Osteocyte (in vitro differentiated cells): ENCODE measurements at regions not wholly inside any gene's neighbourhood (a gene's known extent, or its start where the extent isn't known, plus 50 kb on each side); places are given as distances from the start of the nearest gene placed in this dataset.

Experiments
- DNase-seq: peaks from one replicate; pipeline ENCODE4 v3.0.0; 2021; ENCODE audit warnings: mixed read lengths; ENCODE audit not compliant: unreplicated experiment; ENCODE audit errors: extremely low spot score
- H3K27ac Mint-ChIP-seq: one replicate; pipeline ENCODE4 v1.8.0; 2021; ENCODE audit warnings: mild to moderate bottlenecking, mixed read lengths; ENCODE audit not compliant: unreplicated experiment
- H3K27me3 Mint-ChIP-seq: one replicate; pipeline ENCODE4 v1.8.0; 2021; ENCODE audit warnings: mixed read lengths; ENCODE audit not compliant: unreplicated experiment
- H3K36me3 Mint-ChIP-seq: one replicate; pipeline ENCODE4 v1.8.0; 2021; ENCODE audit warnings: mixed read lengths; ENCODE audit not compliant: unreplicated experiment
- H3K4me1 Mint-ChIP-seq: one replicate; pipeline ENCODE4 v1.8.0; 2021; ENCODE audit warnings: mixed read lengths; ENCODE audit not compliant: unreplicated experiment
- H3K4me3 Mint-ChIP-seq: one replicate; pipeline ENCODE4 v1.8.0; 2021; ENCODE audit warnings: mild to moderate bottlenecking, moderate library complexity, mixed read lengths; ENCODE audit not compliant: unreplicated experiment
- H3K9me3 Mint-ChIP-seq: one replicate; pipeline ENCODE4 v1.8.0; 2021; ENCODE audit warnings: mixed read lengths; ENCODE audit not compliant: unreplicated experiment
- CTCF ChIP-seq: fragments of 200-600 bp; sonication (generic); IDR thresholded peaks from 2 replicates; pipeline ENCODE4 v1.5.0; 2021; ENCODE audit warnings: antibody characterized with exemption, mild to moderate bottlenecking, moderate library complexity

- H3K4me3 Mint-ChIP-seq: no peak overlapping the region
These were observed 181.7 kb downstream of the PTEN start for GRCh38 chr10:88045096-88045495.

GRCh38 chr10:88045656-88046415 lies 182.4 kb downstream of the PTEN start:
- Mint-ChIP-seq H3K4me1 (peaks cover 9% of the 10 kb centered on the region), H3K27ac (no peak overlapping the region)
- DNase-seq: no peak

More at GRCh38 chr10:88045096-88045495, 181.7 kb downstream of the PTEN start:
- Mint-ChIP-seq H3K36me3 (no peaks in the 10 kb centered on the region), H3K27me3 (no peaks in the 10 kb centered on the region), H3K9me3 (no peaks in the 10 kb centered on the region), H3K27ac (no peak overlapping the region), H3K4me1 (peaks cover 9% of the 10 kb centered on the region)
- TF ChIP-seq CTCF: no peak
- no peak for DNase-seq

GRCh38 chr10:88047579-88047978 lies 184.2 kb downstream of the PTEN start:
- Mint-ChIP-seq H3K4me3 (no peak overlapping the region), H3K27me3 (no peaks in the 10 kb centered on the region), H3K27ac (no peak overlapping the region), H3K36me3 (no peaks in the 10 kb centered on the region), H3K4me1 (peaks cover 5% of the 10 kb centered on the region), H3K9me3 (no peaks in the 10 kb centered on the region)
- TF ChIP-seq CTCF: no peak
- no peak for DNase-seq

More at GRCh38 chr10:88045656-88046415, 182.4 kb downstream of the PTEN start:
- Mint-ChIP-seq H3K27me3 (no peaks in the 10 kb centered on the region), H3K4me3 (no peak overlapping the region), H3K9me3 (no peaks in the 10 kb centered on the region), H3K36me3 (no peaks in the 10 kb centered on the region)
- no peak for TF ChIP-seq CTCF

GRCh38 chr10:88048312-88048711 lies 184.9 kb downstream of the PTEN start:
- Mint-ChIP-seq H3K27ac (no peak overlapping the region), H3K27me3 (no peaks in the 10 kb centered on the region), H3K9me3 (no peaks in the 10 kb centered on the region), H3K36me3 (no peaks in the 10 kb centered on the region), H3K4me3 (no peak overlapping the region), H3K4me1 (no peaks in the 10 kb centered on the region)
- TF ChIP-seq CTCF: no peak
- DNase-seq: no peak

GRCh38 chr10:88049204-88049603 lies 185.8 kb downstream of the PTEN start:
- H3K4me1 Mint-ChIP-seq: no peaks in the 10 kb centered on the region
- no peak overlapping the region for H3K4me3 Mint-ChIP-seq
- TF ChIP-seq CTCF: no peak
- H3K36me3 Mint-ChIP-seq: no peaks in the 10 kb centered on the region
- no peak overlapping the region for H3K27ac Mint-ChIP-seq
- no peaks in the 10 kb centered on the region for H3K27me3 Mint-ChIP-seq
- no peaks in the 10 kb centered on the region for H3K9me3 Mint-ChIP-seq
- DNase-seq: no peak
